KMS-11 (cell line): ENCODE measurements at regions not wholly inside any gene's neighbourhood (a gene's known extent, or its start where the extent isn't known, plus 50 kb on each side); places are given as distances from the start of the nearest gene placed in this dataset.

Experiments used
- H2AFZ ChIP-seq: fragments of 200-600 bp; sonication (generic); 2 replicates; pipeline ENCODE4 v1.6.1; 2016; ENCODE audit warnings: antibody characterized with exemption, mixed run types, low read depth
- H3K27ac ChIP-seq: fragments of 200-600 bp; sonication (generic); 2 replicates; pipeline ENCODE4 v1.6.1; 2016; ENCODE audit warnings: mild to moderate bottlenecking, mixed run types
- H3K27me3 ChIP-seq: fragments of 200-600 bp; sonication (generic); 2 replicates; pipeline ENCODE4 v1.6.1; 2017; ENCODE audit warnings: mild to moderate bottlenecking, low read depth, mixed run types, moderate library complexity; ENCODE audit not compliant: insufficient read depth
- H3K36me3 ChIP-seq: fragments of 200-600 bp; sonication (generic); 2 replicates; pipeline ENCODE4 v1.6.1; 2017; ENCODE audit warnings: mild to moderate bottlenecking, mixed run types; ENCODE audit not compliant: insufficient read depth
- H3K4me1 ChIP-seq: fragments of 200-600 bp; sonication (generic); 2 replicates; pipeline ENCODE4 v1.6.1; 2016; ENCODE audit warnings: mild to moderate bottlenecking, low read depth, mixed run types; ENCODE audit not compliant: poor library complexity, severe bottlenecking
- H3K4me2 ChIP-seq: fragments of 200-600 bp; sonication (generic); 2 replicates; pipeline ENCODE4 v1.7.0; 2016; ENCODE audit warnings: mild to moderate bottlenecking, mixed run types
- H3K4me3 ChIP-seq: fragments of 200-600 bp; sonication (generic); IDR thresholded peaks from 2 replicates; pipeline ENCODE4 v1.6.1; 2017; ENCODE audit warnings: low read depth, low read length, mixed read lengths; ENCODE audit not compliant: insufficient read depth
- H3K79me2 ChIP-seq: fragments of 200-600 bp; sonication (generic); 2 replicates; pipeline ENCODE4 v1.6.1; 2016; ENCODE audit warnings: low read depth, mixed run types; ENCODE audit not compliant: insufficient read depth
- H3K9ac ChIP-seq: fragments of 200-600 bp; sonication (generic); 2 replicates; pipeline ENCODE4 v1.6.1; 2016; ENCODE audit warnings: mild to moderate bottlenecking, mixed run types
- H4K20me1 ChIP-seq: fragments of 200-600 bp; sonication (generic); 2 replicates; pipeline ENCODE4 v1.6.1; 2016; ENCODE audit warnings: mild to moderate bottlenecking, mixed run types; ENCODE audit not compliant: insufficient read depth
- CTCF ChIP-seq: fragments of 200-600 bp; sonication (generic); conservative IDR thresholded peaks from 2 replicates; pipeline ENCODE4 v1.6.1; 2017; ENCODE audit warnings: low read depth, mild to moderate bottlenecking, antibody characterized with exemption, low read length, moderate library complexity, mixed read lengths

GRCh38 chr4:32436816-32437215 is 1716.6 kb downstream of the PCDH7 start:
- H3K4me2 ChIP-seq, result no peak overlapping the region
- H3K4me1 ChIP-seq, result no peaks in the 10 kb centered on the region
- no peak overlapping the region for H3K27ac ChIP-seq
- no peaks in the 10 kb centered on the region for H4K20me1 ChIP-seq
- TF ChIP-seq CTCF, result no peak
- no peak overlapping the region for H3K4me3 ChIP-seq
- no peaks in the 10 kb centered on the region for H3K79me2 ChIP-seq
- no peaks in the 10 kb centered on the region for H3K27me3 ChIP-seq
- H3K36me3 ChIP-seq, result no peaks in the 10 kb centered on the region
- no peak overlapping the region for H3K9ac ChIP-seq
- H2AFZ ChIP-seq, result no peak overlapping the region

- Histone ChIP-seq H4K20me1 (no peaks in the 10 kb centered on the region), H3K4me3 (no peak overlapping the region), H3K36me3 (no peaks in the 10 kb centered on the region), H3K4me2 (no peak overlapping the region), H3K79me2 (no peaks in the 10 kb centered on the region), H3K4me1 (no peaks in the 10 kb centered on the region), H3K9ac (no peak overlapping the region), H3K27ac (no peak overlapping the region), H2AFZ (no peak overlapping the region), H3K27me3 (no peaks in the 10 kb centered on the region)
- no peak for TF ChIP-seq CTCF
These were observed 1720.2 kb downstream of the PCDH7 start for GRCh38 chr4:32440391-32440790.

- Histone ChIP-seq H3K4me1 (peaks cover 5% of the 10 kb centered on the region), H3K4me3 (no peak overlapping the region), H4K20me1 (no peaks in the 10 kb centered on the region), H3K27me3 (no peaks in the 10 kb centered on the region), H3K36me3 (no peaks in the 10 kb centered on the region), H3K79me2 (no peaks in the 10 kb centered on the region), H3K9ac (no peak overlapping the region), H3K27ac (no peak overlapping the region), H3K4me2 (no peak overlapping the region), H2AFZ (no peak overlapping the region)
- no peak for TF ChIP-seq CTCF
These were observed 1734.3 kb downstream of the PCDH7 start for GRCh38 chr4:32454482-32454881.

- TF ChIP-seq CTCF, result no peak
- H4K20me1 ChIP-seq, result no peaks in the 10 kb centered on the region
- H3K27ac ChIP-seq, result no peak overlapping the region
- H3K27me3 ChIP-seq, result no peaks in the 10 kb centered on the region
- no peak overlapping the region for H3K4me2 ChIP-seq
- no peak overlapping the region for H3K9ac ChIP-seq
- no peak overlapping the region for H2AFZ ChIP-seq
- H3K4me3 ChIP-seq, result no peak overlapping the region
- no peaks in the 10 kb centered on the region for H3K79me2 ChIP-seq
- peaks cover 5% of the 10 kb centered on the region for H3K4me1 ChIP-seq
- H3K36me3 ChIP-seq, result no peaks in the 10 kb centered on the region
These were observed 1735.1 kb downstream of the PCDH7 start for GRCh38 chr4:32455231-32455630.

- no peak overlapping the region for H2AFZ ChIP-seq
- TF ChIP-seq CTCF, result no peak
- H3K4me3 ChIP-seq, result no peak overlapping the region
- H3K4me2 ChIP-seq, result no peak overlapping the region
- H4K20me1 ChIP-seq, result no peaks in the 10 kb centered on the region
- no peaks in the 10 kb centered on the region for H3K79me2 ChIP-seq
- H3K4me1 ChIP-seq, result no peaks in the 10 kb centered on the region
- no peaks in the 10 kb centered on the region for H3K27me3 ChIP-seq
- H3K9ac ChIP-seq, result no peak overlapping the region
- H3K27ac ChIP-seq, result no peak overlapping the region
- no peaks in the 10 kb centered on the region for H3K36me3 ChIP-seq
These were observed 1740.8 kb downstream of the PCDH7 start for GRCh38 chr4:32460972-32461371.
